HG02938 (cell line): ENCODE measurements at regions not wholly inside any gene's neighbourhood (a gene's known extent, or its start where the extent isn't known, plus 50 kb on each side); places are given as distances from the start of the nearest gene placed in this dataset.
"Not testable (repeated sequence)": the region's sequence is repeated elsewhere in the genome, so short reads cannot be mapped to it uniquely, and the experiment has no call there.

ENCODE experiments used
- ATAC-seq: cut with Tn5 transposase; IDR thresholded peaks from one replicate; pipeline ENCODE4 v1.9.1; 2021; ENCODE audit warnings: mild to moderate bottlenecking, moderate library complexity; ENCODE audit not compliant: unreplicated experiment

DNA sequence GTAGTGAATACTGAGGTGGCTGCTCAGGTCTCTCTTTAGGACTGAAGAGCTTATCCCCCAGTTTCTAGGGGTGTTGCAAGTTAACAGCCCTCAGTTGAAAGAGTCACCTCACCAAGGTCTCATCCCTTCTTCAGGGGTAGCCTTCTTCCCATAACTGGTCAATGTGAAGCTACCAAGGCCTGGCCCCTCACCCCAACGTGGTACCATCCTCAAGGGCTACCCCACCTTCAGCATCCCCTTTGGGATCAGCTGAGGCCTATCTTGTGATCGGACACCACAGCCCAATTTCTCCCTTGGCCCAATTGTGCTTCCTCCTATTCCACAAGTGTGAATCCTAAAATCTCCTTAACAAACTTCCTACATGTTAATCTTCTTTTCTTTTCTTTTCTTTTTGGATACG, 289.5 kb upstream of the MKLN1 start:
- ATAC-seq: no peak

DNA sequence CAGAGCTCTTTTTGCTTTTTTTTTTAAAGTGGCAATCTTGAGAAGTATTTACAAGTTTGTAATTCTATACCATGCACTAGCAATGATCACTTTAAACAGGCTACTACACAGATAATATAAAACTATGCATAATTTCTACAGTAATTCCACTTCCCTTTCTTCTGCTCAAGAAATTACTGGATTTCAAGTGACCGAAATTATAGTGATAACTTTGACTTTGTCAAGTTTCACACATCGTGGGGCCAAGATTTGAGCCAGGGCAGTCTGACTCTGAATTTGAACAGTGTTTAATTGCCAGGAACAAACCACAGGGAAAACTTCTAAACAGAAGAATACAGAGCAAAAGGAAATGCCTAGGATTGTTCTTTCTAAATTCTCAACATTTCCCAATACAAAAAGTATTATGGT, 288.3 kb upstream of the MKLN1 start:
- no peak for ATAC-seq

- no peak for ATAC-seq
Observed at GRCh38 chr7:131039836-131040235, 287.8 kb upstream of the MKLN1 start.

DNA sequence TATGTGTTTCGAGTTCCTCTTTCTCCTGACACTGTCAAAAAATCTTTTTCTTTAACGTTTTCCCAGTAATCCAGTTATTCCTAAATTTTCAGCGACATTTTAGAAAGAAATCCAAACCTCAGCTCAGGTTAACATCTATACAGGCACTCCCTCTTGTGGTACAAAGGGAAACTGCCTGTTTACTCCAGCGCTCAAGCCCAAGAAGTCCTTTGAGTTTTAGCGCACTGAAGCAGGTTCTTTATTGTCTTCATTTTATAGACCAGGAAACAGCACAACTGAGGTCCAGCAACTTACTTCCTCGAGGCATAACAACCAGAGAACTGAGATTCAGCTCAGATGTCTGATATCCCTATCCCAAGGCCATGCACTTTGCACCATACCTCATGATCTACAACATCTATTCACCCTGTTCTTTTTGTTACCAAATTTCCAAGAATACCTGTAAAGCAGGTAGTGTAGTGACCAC, 287.2 kb upstream of the MKLN1 start:
- ATAC-seq: no peak

DNA sequence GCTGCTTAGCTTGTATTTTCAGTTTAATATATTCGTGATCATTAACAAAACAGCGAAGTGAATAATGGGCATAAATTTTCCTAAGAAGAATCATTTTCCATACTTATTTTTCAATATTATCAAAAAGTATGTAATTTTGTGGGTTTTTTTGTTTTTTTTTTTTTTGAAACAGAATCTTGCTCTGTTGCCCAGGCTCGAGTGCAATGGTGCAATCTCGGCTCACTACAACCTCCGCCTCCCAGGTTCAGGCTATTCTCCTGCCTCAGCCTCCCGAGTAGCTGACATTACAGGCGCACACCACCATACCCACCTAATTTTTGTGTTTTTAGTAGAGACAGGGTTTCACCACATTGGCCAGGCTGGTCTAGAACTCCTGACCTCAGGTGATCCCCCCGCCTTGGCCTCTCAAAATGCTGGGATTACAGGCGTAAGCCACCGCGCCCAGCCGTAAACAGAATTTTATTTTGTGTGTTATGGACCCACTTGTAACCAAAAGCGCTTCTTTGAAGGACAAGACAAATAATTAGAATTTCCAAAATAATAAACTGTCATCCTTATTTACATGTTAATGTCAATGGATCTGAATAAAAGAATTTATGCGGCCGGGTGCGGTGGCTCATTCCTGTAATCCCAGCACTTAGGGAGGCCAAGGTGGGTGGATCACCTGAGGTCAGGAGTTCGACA, 286.5 kb upstream of the MKLN1 start:
- ATAC-seq: not testable (repeated sequence)

- no peak for ATAC-seq
Observed at GRCh38 chr7:131042269-131043160, 285.2 kb upstream of the MKLN1 start.

- no peak for ATAC-seq
Observed at GRCh38 chr7:131045526-131045925, 282.1 kb upstream of the MKLN1 start.

DNA sequence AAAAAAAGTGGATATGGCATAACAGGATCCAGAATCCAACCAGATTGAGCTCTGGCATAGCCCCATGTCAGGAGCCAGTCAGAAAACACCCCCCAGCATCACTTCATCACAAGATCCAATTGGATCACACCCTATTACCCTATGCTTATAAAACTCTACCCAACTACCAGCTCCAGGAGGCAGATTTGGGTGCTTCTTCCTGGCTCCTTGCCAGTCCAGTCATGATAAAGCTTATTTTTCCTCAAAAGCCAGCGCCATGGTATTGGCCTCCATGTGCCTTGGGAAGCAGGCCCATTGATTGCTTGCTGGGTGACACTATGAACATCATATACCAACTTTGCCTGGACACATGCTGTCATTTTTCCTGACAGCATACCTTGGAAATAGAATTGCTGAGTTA, 281.4 kb upstream of the MKLN1 start:
- no peak for ATAC-seq

GRCh38 chr7:131047651-131048304, 279.9 kb upstream of the MKLN1 start:
- ATAC-seq: no peak

DNA sequence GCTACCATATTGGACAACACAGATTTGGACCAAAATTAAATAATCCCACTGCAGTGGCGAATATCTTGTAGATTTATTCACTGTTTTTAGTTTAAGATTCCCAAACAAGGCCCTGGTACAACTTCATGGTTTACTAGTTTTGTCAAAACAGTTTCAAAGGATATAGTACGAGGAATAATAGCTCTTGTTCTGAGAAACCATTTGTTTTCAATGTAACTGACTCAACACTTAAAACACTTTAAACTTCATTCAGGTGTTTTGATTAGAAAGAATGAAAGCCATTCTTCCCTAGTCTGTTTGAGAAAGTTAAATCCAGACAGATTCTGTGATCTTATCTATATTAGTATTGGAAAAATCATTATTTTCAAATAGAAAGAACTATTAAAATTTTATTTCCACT, 276.4 kb upstream of the MKLN1 start:
- no peak for ATAC-seq

GRCh38 chr7:131052285-131052904, 275.3 kb upstream of the MKLN1 start:
- ATAC-seq: no peak

DNA sequence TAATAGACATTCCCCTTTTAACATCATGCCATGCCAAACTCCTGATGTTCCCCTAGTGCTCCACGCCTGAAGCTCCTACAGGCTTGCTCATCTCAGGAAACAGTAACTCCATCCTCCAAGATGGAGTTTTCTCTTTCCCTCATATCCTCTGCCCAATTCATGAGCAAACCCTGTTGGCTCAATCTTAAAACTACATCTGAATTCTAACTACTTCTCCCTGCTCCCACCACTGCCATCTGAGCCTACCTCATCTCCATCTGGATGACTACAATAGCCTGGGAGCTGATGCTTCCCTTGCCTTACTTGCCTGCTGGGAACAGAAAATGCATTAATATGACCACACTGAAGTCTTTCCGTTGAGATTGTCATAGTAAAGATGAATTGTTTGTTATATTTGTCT, 271.7 kb upstream of the MKLN1 start:
- no peak for ATAC-seq

- no peak for ATAC-seq
Observed at GRCh38 chr7:131057015-131057793, 270.5 kb upstream of the MKLN1 start.

DNA sequence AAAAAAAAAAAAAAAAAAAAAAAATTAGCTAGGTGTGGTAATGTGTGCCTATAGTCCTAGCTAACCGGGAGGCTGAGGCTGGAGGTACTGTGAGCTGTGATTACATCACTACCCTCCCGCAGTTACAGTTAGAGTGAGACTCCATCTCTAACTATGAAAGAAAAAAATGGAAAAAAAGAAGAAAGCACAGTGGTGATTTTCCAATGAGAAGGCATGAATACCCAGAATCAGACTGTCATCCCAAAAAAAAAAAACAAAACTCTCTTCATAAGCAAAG, 269.9 kb upstream of the MKLN1 start:
- ATAC-seq: no peak

GRCh38 chr7:131058561-131059288, 269.0 kb upstream of the MKLN1 start:
- not testable (repeated sequence) for ATAC-seq

GRCh38 chr7:131059401-131059800, 268.3 kb upstream of the MKLN1 start:
- ATAC-seq: not testable (repeated sequence)

DNA sequence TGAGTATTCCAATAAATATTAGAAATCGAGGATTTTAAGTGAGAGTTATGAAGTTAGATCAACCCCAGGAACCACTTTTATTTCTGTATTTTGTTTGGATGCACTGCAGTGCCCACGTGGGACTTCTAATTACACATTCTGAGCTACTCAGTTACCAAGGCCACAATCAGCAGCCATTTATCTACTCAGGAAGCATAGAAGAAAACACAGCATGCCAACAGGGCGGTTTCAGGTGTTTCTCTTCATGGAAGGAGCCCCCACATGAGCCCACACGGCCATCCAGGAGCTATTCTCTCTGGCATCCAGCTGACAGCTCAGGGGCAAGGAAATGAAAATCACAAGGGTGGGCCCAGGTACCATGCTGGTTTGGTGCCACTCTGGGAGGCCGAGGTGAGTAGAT, 266.5 kb upstream of the MKLN1 start:
- no peak for ATAC-seq

DNA sequence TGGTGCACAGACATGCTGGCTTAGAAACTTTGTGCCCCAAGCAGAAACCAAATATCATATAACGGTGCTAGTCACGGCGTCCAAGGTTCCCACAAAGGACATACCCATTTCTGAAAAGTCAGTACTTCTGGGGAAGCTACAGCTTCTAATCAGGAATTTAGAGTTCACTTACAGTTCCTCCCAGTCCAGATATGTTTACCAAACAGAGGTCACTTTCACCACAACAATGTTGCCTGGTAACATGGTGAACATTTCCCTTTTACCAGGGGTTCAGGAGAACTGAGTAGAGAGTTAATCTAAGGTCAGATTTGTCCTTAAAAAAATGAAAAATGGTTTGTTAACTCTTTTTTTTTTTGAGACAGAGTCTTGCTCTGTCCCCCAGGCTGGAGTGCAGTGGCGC, 265.9 kb upstream of the MKLN1 start:
- ATAC-seq: no peak

DNA sequence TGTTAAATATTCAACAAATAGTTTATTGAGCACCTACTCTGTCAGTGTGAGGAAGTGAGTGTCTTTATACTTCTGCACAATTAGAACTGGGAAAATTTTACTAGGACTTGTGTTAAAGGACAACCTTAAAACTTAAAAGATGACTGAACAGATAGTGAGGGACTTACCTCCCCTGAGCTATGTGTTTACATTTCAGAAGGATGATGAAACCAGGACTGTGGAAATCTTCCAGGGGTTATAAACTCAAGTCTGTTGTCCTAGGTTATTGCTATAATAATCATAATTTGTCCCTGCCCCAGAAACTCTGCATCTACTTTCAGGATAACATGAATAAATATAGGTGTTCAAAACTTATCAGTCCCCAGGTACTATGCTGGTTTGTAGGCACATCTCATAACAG, 261.0 kb upstream of the MKLN1 start:
- no peak for ATAC-seq

DNA sequence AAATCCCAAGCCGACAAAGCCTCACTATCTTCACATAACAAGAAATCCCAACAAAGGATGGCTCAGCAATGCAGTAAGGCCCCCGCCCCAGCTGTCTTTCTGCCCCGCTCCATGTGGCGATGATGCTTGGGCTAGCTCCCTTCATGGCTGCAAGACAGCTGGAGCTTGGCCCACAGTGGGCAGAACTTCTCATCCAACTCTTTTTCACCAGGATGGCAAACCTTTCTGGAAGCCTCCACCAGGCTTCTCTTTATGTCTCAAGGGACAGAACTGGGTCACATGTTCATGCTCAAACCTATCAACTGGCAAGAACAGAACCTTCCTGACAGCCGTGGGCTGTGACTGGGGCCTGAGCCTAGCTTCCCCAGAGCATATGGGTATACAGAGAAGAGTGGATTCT, 260.5 kb upstream of the MKLN1 start:
- ATAC-seq: no peak
